SK-N-MC (cell line): ENCODE measurements at regions not wholly inside any gene's neighbourhood (a gene's known extent, or its start where the extent isn't known, plus 50 kb on each side); places are given as distances from the start of the nearest gene placed in this dataset.

Experiments used
- EZH2 ChIP-seq: fragments of 200-600 bp; sonication (generic); IDR thresholded peaks from one replicate; pipeline ENCODE4 v1.6.1; 2017; ENCODE audit warnings: antibody characterized with exemption
- FOXP2 ChIP-seq: optimal IDR thresholded peaks from 2 replicates; pipeline ENCODE3; 2011; ENCODE audit warnings: mild to moderate bottlenecking, moderate library complexity; ENCODE audit not compliant: insufficient read depth; ENCODE audit errors: extremely low read length, control extremely low read depth
- POLR2AphosphoS5 ChIP-seq: IDR thresholded peaks from 2 replicates; pipeline ENCODE4 v1.6.1; 2012; ENCODE audit warnings: mild to moderate bottlenecking, low read depth, low read length, borderline replicate concordance

DNA sequence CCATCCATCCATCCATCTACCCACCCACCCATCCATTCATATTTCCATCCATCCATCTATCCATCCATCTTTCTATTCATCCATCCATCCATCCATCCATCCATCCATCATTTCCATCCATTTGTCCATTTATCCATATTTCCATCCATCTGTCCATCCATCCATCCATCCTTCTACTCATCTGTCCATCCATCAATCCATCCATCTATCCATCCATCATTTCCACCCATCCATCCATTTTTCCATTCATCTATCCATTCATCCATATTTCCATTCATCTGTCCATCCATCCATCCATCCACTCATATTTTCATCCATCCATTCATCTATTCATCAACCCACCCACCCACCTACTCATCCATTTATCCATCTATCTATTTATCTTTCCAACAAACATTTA lies 229.6 kb downstream of the TEX29 start:
- TF ChIP-seq EZH2 (no peak), POLR2AphosphoS5 (no peak), FOXP2 (no peak)
